ENCODE measurements at regions not wholly inside any gene's neighbourhood (a gene's known extent, or its start where the extent isn't known, plus 50 kb on each side); places are given as distances from the start of the nearest gene placed in this dataset.
"Not testable (repeated sequence)": the region's sequence is repeated elsewhere in the genome, so short reads cannot be mapped to it uniquely, and the experiment has no call there.

GRCh38 chr7:16267953-16268820, 153.2 kb downstream of the CRPPA start:
- H3K27ac ChIP-seq (ENCODE audit: insufficient read depth, low read length), result no peak overlapping the region
- H3K36me3 ChIP-seq (ENCODE audit: control insufficient read depth, insufficient read depth, low read length), result no peaks in the 10 kb centered on the region
- no peak overlapping the region for H2AFZ ChIP-seq (ENCODE audit: low read length)
- peaks cover 2% of the 10 kb centered on the region for H3K4me1 ChIP-seq (ENCODE audit: control insufficient read depth, extremely low read depth, insufficient read depth, low read length)
- no peak for TF ChIP-seq CTCF (conservative IDR thresholded peaks at IDR 0.05 in 1 of 2, IDR thresholded peaks at IDR 0.05 in 1 of 2; ENCODE audit: low read depth in 1 of 2, low read length in 2 of 2)
- no peak for TF ChIP-seq EZH2 (IDR thresholded peaks at IDR 0.05; ENCODE audit: low read length, missing control alignments)
- H3K27me3 ChIP-seq (ENCODE audit: control insufficient read depth, insufficient read depth, low read length), result no peaks in the 10 kb centered on the region
- H3K4me2 ChIP-seq (ENCODE audit: extremely low read depth, insufficient read depth, low read length), result no peak overlapping the region
- H3K4me3 ChIP-seq (replicated peaks in 1 of 4; ENCODE audit: control extremely low read depth in 1 of 4, insufficient read depth in 1 of 4, low read depth in 3 of 4, low read length in 4 of 4), result no peak overlapping the region
- H3K9me3 ChIP-seq (ENCODE audit: control insufficient read depth, insufficient read depth, low read depth, low read length), result no peaks in the 10 kb centered on the region
- DNase-seq (ENCODE audit: low read depth in 2 of 2), result no peak
- no peak overlapping the region for H3K9ac ChIP-seq (ENCODE audit: insufficient read depth, low read length)
- no peaks in the 10 kb centered on the region for H4K20me1 ChIP-seq (ENCODE audit: control insufficient read depth, extremely low read depth, insufficient read depth, low read length)
- no peaks in the 10 kb centered on the region for H3K79me2 ChIP-seq (ENCODE audit: control insufficient read depth, insufficient read depth, low read length)

DNA sequence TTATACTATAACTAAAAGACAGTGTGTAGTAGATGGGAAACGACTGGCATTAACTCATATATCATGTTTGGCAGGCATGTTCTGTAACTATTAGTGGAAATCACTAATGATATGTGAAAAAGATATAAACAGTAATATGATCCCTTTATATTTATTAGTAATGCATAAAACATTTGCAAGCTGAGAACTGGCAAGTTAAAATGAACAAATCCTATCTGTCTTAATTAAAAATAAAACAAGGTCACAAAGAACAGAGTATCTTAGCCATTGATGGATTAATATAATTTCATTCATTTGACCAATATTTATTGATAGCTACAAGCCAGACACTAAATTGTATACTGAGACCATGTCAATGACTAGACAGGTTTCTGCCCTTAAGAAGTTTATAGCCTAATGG, 154.5 kb downstream of the CRPPA start:
- Histone ChIP-seq H3K4me2 (ENCODE audit: extremely low read depth, insufficient read depth, low read length) (no peak overlapping the region), H3K27me3 (ENCODE audit: control insufficient read depth, insufficient read depth, low read length) (no peaks in the 10 kb centered on the region), H3K4me1 (ENCODE audit: control insufficient read depth, extremely low read depth, insufficient read depth, low read length) (peaks cover 2% of the 10 kb centered on the region), H3K4me3 (replicated peaks in 1 of 4; ENCODE audit: control extremely low read depth in 1 of 4, insufficient read depth in 1 of 4, low read depth in 3 of 4, low read length in 4 of 4) (no peak overlapping the region), H3K79me2 (ENCODE audit: control insufficient read depth, insufficient read depth, low read length) (no peaks in the 10 kb centered on the region), H3K9me3 (ENCODE audit: control insufficient read depth, insufficient read depth, low read depth, low read length) (no peaks in the 10 kb centered on the region), H4K20me1 (ENCODE audit: control insufficient read depth, extremely low read depth, insufficient read depth, low read length) (no peaks in the 10 kb centered on the region), H3K27ac (ENCODE audit: insufficient read depth, low read length) (no peak overlapping the region), H3K36me3 (ENCODE audit: control insufficient read depth, insufficient read depth, low read length) (no peaks in the 10 kb centered on the region), H3K9ac (ENCODE audit: insufficient read depth, low read length) (no peak overlapping the region), H2AFZ (ENCODE audit: low read length) (no peak overlapping the region)
- TF ChIP-seq CTCF (conservative IDR thresholded peaks at IDR 0.05 in 1 of 2, IDR thresholded peaks at IDR 0.05 in 1 of 2; ENCODE audit: low read depth in 1 of 2, low read length in 2 of 2), result no peak
- no peak for TF ChIP-seq EZH2 (IDR thresholded peaks at IDR 0.05; ENCODE audit: low read length, missing control alignments)
- no peak for DNase-seq (ENCODE audit: low read depth in 2 of 2)

DNA sequence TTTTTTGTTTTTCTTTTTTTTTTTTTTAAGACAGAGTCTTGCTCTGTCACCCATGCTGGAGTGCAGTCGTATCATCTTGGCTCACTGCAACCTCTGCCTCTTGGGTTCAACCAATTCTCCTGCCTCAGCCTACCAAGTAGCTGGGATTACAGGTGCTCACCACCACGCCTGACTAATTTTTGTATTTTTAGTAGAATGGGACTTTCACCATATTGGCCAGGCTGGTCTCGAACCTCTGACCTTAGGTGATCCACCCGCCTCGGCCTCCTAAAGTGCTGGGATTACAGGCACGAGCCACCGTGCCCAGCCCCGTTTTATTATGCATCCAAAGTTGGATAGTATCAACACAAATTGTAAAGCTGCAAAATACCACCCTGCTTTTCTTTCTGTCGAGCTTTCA, 154.9 kb downstream of the CRPPA start:
- not testable (repeated sequence) for H3K4me1 ChIP-seq (ENCODE audit: control insufficient read depth, extremely low read depth, insufficient read depth, low read length); H4K20me1 ChIP-seq (ENCODE audit: control insufficient read depth, extremely low read depth, insufficient read depth, low read length); H3K9ac ChIP-seq (ENCODE audit: insufficient read depth, low read length); H3K27ac ChIP-seq (ENCODE audit: insufficient read depth, low read length); H2AFZ ChIP-seq (ENCODE audit: low read length); H3K4me3 ChIP-seq (replicated peaks in 1 of 4; ENCODE audit: control extremely low read depth in 1 of 4, insufficient read depth in 1 of 4, low read depth in 3 of 4, low read length in 4 of 4); H3K79me2 ChIP-seq (ENCODE audit: control insufficient read depth, insufficient read depth, low read length); H3K9me3 ChIP-seq (ENCODE audit: control insufficient read depth, insufficient read depth, low read depth, low read length); DNase-seq (ENCODE audit: low read depth in 2 of 2); H3K36me3 ChIP-seq (ENCODE audit: control insufficient read depth, insufficient read depth, low read length); H3K27me3 ChIP-seq (ENCODE audit: control insufficient read depth, insufficient read depth, low read length); H3K4me2 ChIP-seq (ENCODE audit: extremely low read depth, insufficient read depth, low read length)
